Activated CD4-positive, alpha-beta T cell treated with anti-CD3 and anti-CD28 coated beads, Interleukin-2, amount 50 U/mL, for 16 hours (primary cell): ENCODE measurements at regions not wholly inside any gene's neighbourhood (a gene's known extent, or its start where the extent isn't known, plus 50 kb on each side); places are given as distances from the start of the nearest gene placed in this dataset.

ENCODE experiments used
- DNase-seq: peaks from one replicate; pipeline ENCODE4 v3.0.0-alpha.2; 2020

DNA sequence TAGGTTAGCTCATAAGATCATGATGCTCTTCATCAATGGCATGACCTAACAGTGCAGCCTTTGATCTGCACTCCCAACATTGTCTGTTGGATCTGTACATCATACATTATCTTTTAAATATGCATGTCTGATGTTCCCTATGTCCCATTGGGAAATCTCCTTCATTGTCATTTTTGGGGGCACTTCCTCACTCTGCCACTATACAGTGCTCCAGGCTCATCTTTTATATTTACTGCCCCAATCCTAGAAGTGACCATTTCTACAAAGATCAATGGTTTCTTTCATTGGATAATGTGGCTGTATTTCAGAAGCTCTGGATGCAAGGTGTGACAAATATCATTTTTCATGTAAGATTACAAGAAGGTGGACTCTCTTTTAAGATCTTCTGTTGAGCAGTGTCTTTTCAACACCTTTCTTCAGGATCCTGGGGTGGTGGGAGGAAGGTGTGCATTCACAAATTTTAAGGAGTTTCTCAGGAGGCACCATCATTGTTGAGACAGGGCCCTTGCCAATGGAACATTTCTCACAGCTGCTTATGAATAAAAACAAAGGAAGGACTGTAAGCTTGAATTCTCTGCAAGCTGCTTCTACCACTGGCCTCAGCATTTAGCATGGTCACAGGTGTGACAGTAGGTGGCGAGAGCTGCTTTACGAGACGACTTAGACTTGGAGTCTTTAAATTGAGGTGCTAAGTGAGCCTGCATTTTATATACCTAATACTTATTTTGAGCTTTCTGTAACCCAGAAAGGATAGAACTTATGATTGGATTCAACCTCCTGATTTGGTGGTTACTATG, 403.0 kb downstream of the LMO7 start:
- no peak for DNase-seq

DNA sequence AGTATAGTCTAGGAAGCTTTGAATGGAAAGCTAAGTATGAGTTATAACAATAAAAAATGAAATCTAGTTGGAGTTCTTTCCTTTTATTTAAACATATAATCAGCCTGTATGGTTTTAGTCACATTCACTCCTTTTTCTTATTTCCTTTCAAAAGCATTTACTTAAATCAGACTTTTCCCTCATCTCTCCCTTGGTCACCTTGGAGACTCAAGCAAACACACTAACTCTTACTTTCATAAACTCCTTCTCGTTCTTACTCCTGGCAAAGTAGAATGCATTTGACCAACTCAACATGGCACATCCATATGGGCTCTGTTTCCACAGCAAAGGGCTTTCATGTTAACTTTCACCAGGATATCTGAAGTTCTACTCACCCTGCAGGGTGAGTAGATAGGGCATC, 400.0 kb downstream of the LMO7 start:
- DNase-seq: no peak

DNA sequence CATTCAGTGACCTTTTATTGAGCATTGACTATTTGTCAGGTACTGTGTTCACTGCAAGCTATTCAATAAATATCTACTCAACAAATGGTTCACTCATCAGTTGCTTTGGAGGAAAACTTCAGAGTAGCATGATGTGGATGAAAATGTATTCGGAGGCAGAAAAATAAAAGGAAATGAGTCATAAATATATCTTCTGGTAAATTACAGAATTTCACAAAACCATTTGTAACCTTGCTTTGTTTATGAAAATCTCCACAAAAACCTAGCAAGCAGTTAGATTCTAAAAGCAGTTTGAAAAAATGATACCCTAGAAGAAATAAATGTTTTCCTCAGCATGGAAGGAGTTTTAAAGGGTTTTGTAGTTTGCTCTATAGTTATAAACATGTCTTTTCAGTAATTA, 399.6 kb downstream of the LMO7 start:
- DNase-seq: no peak

DNA sequence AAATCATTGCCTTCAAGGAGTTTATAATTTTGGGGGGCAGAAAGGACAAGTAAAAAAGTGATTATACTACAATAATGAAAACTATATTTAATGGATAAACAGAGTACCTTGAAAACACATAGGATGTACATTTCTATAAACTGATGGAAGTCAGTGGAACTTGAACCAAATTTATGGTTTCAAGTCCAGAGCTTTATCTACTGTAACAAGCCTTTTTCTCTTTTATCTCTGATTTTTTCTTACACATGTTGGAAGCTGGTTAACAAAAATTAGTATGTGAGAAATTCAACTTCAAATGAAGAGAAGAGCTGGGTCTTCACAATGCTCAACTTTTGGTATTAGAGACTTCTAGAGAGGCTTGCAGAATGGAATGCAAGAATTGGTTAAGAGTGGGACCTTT, 393.6 kb downstream of the LMO7 start:
- DNase-seq: no peak

DNA sequence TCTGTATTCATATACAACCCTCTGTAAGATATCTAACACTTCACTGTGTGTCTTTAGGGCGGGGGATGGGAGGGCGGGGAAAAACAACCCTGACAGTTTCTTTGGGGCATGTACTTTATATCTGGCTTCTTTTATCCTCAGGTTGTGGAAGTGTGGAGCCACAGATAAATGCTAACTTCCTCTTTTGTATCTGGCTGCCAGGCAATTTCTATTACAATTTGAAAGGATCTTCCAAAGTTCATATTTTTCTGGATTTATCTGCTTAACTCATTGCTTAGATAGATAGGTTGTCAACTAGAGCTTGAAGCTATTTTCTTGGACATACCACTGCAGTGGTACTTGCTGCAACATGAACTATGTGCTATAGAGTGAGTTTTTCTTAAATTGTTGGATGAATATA, 393.0 kb downstream of the LMO7 start:
- DNase-seq: no peak

DNA sequence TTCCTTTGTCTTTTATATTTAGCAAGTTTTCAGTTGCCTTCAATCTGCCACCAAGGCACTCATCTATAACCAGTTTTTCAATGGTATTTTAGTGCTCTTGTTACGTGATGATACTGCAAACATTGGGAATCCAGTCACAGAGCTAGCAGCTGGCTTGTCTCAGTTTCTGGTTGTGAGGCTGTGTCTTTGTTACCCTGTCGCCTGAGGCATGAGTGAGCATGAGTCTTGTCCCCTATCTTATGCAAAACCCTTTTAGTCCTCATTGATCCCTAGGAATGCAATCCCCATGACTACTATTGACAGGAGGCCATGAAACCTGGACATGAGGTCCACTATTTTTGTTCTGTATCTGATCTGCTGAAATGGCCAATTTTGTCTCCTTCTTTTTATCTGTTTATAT, 391.0 kb downstream of the LMO7 start:
- no peak for DNase-seq

DNA sequence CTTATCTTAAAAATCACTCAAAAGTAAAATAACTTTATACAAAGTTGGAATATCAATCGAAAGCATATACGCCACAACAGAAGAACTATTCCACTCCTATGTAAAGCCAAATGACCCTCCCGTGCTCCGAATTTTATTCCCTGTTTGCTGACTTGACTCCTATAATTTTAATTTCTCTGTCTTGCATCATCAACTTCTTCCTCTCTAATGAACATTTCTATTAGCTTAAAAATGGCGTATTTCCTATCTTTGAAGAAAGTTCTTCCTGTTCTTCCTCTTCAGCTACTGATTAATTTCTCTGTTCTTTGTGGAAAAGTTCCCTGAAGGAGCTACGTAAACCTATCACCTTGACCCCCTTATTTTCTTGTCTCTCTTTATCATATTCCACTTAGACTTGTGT, 389.3 kb downstream of the LMO7 start:
- DNase-seq: no peak

DNA sequence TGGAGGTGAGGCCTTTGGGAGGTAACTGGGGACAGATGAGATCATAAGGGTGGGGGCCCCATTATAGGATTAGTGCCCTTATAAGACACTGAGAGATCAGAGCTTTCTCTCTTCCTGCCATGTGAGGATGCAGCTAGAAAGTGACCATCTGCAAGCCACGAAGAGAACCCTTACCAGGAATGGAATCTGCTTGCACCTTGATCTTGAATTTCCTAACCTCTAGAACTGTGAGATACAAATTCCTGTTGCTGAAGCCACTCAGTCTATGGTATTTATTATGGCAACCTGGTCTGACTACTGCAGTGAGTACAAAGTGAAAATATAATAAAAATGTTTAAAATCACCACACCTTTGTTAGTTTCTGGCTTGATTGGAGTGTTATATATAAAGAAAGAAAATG, 388.0 kb downstream of the LMO7 start:
- DNase-seq: no peak

DNA sequence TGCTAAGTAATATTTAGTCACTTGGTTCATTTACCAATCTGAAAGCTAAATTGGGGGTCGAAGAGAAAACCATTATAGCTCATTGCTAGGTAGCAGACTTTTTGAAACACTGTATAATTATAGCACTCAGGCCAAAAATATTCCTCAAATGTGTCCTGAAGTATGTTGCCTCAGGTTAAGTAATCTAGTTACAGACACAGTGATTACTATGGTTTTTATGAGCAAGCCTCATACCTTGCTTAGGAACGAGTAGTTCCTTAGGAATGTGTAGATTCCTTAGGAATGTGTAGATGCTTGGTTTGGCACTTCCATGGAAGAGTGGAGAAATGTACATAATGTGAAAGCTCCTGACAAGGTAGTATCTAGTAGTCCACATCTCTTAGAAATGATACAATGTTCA, 387.5 kb downstream of the LMO7 start:
- DNase-seq: no peak

DNA sequence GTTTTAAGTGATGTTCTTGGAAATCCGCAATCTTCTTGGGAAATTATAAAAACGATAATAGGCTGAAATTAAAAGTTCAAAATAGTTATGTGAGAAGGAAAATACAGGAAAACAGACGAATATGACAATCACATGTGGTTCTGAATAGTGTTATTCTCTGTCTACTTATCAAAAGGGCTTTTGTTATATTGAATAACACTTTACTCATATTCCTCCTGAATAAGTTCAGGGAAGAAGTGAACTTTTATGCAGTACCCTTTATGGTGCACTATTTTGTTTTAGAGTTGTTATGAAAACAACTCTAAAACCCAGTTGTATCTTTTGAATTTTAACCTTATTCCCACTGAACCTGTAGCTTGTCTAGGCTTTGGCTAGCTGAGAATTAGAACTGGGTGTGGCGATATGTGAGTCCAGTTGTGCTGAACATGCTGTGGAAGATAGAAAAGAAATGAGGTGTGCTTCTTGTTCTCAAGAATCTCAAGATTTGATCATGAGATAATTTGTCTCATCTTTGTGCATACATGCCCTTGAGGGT, 384.4 kb downstream of the LMO7 start:
- DNase-seq: no peak

DNA sequence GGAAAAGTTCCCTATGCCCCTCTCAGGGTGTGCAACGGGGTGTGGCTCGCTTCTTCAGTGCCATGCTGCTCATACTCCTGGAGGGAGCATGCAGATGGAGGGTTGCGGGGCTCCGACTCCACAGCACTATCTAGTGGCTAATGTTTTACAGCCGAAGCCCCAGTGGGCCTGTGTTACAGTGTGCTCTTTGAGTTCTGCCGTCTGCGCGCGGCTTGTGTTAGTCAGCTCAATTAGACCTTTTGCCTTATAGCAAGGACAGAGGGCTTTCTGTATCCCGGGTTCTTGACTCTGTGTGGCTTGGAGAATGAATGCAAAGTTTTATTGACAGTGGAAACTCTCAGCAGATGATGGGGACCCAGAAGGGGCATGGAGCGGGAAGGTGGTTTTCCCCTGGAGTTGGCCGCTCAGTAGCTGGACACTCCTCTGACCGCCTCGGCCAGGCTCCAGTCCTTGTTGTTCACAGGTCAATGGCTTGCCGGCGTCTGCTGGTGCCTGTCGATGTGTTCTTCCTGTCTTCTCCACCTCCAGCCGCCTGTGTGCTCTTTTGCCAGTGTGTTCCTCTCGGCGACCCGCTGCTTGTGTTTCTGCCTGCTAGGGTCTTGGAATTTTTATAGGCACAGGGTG, 383.4 kb downstream of the LMO7 start:
- no peak for DNase-seq

DNA sequence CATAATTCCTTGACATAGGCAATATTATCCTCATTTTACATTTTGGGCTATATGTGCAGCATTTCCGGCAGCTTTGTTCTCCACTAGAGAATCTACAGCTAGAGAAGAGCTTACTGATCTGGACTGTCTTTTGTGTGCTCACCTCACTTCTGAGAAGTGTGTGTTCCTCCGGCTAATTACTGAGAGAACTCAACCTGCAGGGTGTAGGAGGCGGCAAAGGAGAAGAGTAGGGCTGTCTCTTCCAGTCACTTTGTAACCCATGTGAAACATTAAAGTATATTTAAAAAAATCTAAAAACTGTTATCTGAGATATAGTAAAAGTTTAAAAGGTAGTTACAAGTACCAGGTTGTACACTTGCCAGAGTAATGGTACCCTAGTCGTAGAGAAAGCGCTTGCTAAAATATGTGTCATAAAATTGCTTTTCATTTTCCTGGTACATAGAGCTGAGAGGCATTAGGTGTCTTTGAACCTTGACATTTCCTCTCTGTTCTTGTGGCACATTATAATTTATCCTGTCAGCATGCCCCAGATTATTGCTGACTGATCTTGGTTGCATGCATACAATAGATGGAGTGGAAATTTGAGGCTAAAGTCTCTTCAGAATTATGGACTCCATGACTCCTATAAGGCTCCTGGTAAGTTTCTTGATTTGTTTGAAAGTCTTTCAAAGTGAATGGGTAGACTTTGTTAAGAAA, 381.9 kb downstream of the LMO7 start:
- DNase-seq: no peak

DNA sequence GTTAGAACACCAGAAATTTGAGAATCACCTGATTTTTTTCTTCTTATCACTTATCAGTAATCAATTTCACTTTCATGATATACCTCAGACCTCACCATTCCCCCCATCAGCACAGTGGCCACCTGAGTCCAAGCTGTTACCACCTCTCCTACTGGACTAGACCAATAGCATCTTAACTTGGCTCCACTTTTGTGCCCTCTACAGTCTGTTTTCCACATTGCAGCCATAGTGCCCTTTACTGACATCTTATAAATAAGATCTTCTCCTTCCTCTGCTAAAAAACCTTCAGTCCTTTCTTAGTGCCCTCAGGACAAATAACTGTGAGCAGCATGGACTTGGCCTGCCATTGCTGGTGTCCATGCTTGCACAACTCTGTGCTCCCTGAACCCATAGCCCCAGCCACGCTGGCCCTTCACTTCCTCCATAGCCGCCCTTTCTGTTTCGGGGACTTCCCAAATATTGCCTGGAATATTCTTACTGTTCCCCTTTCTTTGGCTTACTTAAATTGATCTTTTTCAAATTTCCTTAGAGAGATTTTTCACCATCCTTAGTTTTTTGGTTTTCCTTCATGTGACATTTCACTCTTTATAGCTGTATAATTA, 380.8 kb downstream of the LMO7 start:
- DNase-seq: peak; percentile 20

DNA sequence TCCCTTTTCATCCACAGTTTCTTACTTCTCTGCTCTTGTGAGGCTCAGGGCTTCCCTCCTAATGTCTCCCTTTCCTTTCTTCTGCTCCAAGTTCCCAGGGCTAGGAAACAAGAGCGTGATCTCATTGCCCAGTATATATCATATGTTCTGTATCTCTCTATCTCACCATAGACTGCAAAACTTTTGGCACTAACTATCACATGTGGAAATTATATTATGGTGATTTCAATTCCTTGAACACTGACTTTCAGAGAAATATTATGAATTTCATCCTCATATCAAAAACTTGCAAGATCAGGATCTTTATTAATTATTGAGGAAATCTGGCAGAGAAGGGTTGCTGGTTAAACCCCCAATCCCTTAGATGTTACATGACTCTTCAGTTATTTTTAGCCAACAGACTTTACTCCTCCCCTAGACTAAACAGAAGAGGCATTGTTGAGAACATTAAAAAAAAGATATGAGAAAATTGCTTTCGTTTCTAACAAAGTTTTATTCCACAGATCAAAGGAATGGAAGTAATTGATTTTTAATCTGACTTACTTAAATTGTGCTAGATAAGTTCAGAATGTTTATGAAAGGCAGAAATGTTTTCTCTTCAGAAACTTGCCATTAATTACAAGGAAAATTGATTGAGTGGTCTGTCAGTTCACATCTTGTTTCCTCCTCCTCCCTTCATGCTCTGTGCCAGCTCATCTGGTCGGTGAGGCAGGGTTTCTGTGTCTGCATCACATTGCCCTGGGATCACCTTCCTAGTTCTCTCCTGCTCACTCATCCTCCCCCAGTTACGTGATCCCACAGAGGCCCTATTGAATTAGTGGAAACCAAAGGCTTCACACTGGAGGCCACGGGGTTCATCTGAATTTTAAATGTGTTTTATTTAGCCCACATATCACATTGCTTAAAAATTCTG, 378.5 kb downstream of the LMO7 start:
- no peak for DNase-seq

DNA sequence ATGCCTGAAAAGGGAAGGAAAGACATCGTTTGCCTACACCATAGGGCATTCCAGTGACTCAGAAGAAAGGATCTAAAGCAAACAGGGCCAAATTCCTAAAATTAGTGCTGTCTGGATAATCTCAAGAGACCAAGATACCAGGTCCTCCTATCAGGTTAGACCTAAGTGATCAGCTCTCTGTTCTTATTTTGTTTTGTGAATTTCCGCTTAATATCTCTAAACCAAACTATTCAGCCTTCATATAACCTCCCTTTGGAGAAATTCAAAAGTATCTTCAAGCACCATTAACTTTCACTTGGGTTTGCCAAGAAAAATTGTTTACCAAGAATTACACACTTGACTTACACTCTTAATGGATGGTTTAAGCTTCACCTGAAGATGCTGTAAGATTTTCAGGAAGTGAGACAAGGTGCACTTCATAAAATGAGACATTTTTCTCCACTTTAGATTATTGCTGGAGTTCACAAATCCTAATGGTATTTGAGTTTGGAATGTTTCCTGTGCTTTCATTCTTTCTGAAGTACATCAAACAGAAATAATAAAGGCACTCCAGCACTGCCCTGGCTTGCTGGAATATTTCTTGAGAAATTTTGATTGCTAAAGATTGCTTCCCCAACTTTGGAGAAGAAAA, 376.1 kb downstream of the LMO7 start:
- no peak for DNase-seq

DNA sequence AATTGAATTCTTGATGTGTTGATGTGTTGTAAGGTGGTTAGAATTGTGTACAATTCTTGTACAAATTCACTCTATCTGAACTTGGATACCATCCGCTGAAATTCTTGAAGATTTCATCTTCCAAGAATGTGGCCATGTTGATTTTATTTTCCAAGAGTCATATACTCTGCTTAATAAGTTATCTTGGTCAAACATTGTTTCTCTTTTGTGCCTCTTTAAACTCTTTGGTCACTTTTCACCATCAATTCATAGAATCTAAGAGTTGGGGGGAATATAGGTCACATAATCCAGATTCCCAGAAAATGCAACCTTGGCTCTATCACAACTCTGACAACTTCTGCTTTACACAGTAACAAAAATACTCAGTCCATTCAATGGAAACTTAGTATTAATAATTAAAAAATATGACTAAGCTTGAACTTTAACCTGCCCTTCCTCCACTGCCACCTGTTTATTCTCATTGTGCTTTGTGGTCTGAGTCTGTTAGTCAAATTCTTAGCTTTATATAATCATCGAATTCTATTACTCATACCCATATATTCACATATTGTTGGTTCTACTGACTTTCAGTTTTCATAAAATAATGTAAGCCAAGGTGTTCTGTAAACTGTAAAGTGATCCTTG, 373.2 kb downstream of the LMO7 start:
- DNase-seq: no peak

DNA sequence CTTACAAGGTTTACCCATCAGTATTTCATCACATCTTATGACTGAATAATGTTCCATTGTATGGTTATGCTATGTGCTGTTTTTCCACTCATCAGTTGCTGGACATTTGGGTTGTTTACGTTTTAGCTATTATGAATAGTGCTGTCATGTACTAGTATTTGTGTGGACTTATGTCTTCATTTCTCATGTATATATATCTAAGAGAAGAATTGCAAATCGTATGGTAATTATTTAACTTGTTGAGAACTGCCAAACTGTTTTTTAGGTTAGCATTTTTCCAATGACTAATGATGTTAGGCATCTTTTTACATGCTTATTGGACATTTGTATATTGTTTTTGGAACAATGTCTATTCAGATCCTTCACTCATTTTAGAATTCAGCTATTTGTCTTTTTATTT, 368.3 kb downstream of the LMO7 start:
- no peak for DNase-seq

DNA sequence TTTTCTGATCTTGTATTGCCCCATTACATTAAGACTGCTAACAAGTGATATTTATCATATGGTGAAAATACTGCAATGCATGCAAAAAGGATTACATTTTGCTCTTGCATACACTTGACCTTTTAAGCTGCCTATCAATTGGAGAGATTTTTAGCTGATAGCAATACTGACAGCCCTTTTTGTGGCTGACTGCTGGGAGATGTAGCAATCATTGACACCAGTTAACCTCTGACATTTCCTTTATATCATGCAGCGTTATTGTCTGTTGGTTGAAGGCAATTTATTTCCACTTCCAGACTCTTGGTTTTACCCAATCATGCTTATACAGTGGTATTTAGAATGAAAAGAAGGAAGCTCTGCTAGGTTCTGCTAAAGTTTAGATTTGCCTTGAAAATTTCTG, 364.0 kb downstream of the LMO7 start:
- DNase-seq: no peak

DNA sequence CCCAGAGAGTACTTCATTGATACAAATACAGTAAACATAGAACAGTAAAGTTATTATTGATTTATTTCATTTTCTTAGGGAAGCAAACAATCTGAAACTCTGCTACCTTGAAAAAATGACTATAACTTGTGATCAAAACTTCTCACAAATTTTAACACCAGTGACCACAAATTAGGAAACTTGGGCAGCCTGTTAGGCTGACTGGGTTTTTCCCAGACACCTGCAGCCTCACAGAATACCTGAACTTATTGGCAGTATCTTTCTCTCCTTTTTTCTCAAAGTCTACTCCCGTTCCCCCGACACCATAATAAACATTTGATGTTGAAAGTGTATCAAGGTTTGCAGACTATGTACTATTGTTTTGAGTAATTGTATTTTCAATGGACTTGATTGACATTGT, 360.5 kb downstream of the LMO7 start:
- no peak for DNase-seq

DNA sequence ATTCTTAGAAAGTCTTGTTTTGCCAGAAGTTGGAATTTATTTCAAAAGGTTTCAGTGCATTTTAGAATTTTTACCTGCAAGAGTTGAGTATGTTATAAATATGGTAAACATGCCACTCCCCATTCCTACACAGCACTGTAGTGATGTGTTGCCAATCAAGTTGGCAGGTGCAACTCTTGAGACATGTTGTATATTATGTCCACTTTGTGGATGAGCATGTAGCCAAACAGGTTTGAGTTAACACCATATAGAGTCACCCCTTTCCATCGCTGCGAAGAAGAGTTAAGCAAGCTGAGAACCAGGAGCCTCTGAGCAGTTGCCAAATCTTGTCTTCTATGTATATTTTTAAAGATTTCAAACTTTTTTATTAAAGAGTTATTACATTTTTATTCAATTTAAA, 359.8 kb downstream of the LMO7 start:
- DNase-seq: no peak

DNA sequence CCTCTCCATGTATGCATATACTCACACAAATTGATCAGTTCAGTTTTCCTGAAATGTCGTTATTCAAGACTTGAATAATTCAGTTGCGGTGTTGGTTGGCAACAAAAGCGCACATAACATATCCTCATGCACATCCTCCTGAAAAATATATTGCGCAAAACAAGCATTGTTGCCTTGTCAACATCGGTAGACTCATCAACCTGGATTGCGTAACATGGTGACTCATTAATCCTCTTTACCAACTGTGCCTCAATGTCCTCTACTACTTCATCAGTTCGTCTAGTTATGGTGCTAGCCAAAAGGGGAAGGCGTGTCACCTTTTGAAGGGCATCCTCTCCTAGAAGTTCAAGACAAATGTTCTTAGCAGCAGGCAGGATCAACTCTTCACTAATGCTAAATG, 357.7 kb downstream of the LMO7 start:
- DNase-seq: no peak

DNA sequence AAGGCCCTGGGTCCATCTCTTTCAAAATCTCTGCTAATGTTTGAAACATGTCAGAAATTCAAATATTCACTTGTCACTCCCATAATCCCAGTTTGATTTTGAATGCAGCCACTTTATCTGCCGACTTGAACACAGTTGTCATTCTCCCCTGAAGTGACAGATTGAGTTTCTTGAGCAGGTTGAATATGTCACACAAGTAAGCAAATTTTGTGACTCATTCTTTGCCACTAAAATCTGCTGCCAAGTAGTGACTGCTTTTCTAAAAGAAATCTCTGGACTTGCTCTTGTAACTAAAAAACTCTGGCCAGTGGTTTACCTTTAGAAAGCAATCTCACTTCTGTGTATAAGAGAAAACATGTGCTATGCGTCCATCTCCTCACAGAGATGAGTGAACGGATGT, 357.1 kb downstream of the LMO7 start:
- no peak for DNase-seq
